Progenitor cell of endocrine pancreas (in vitro differentiated cells): ENCODE measurements at regions not wholly inside any gene's neighbourhood (a gene's known extent, or its start where the extent isn't known, plus 50 kb on each side); places are given as distances from the start of the nearest gene placed in this dataset.

Experiments used
- DNase-seq: peaks from one replicate; pipeline ENCODE4 v3.0.0; 2021; ENCODE audit warnings: low spot score; ENCODE audit not compliant: unreplicated experiment
- H3K27ac Mint-ChIP-seq: 2 replicates; pipeline ENCODE4 v1.8.0; 2021; ENCODE audit warnings: mild to moderate bottlenecking, moderate library complexity, mixed read lengths
- H3K27me3 Mint-ChIP-seq: 2 replicates; pipeline ENCODE4 v1.8.0; 2021; ENCODE audit warnings: mixed read lengths
- H3K36me3 Mint-ChIP-seq: 2 replicates; pipeline ENCODE4 v1.8.0; 2022; ENCODE audit warnings: mixed read lengths; ENCODE audit not compliant: insufficient read depth
- H3K4me1 Mint-ChIP-seq: 2 replicates; pipeline ENCODE4 v1.8.0; 2021; ENCODE audit warnings: low read depth, mixed read lengths
- H3K4me3 Mint-ChIP-seq: 2 replicates; pipeline ENCODE4 v1.8.0; 2021; ENCODE audit warnings: low read depth, mild to moderate bottlenecking, moderate library complexity, mixed read lengths
- H3K9me3 Mint-ChIP-seq: 2 replicates; pipeline ENCODE4 v1.8.0; 2021; ENCODE audit warnings: low read depth, mixed read lengths
- CTCF ChIP-seq: fragments of 200-600 bp; sonication (generic); IDR thresholded peaks from one replicate; pipeline ENCODE4 v1.5.0; 2021; ENCODE audit warnings: antibody characterized with exemption, mild to moderate bottlenecking; ENCODE audit not compliant: unreplicated experiment

- Mint-ChIP-seq H3K4me3 (no peak overlapping the region), H3K27me3 (no peaks in the 10 kb centered on the region), H3K36me3 (no peaks in the 10 kb centered on the region), H3K9me3 (no peaks in the 10 kb centered on the region), H3K27ac (peak overlapping the region; percentile 53), H3K4me1 (peaks cover 9% of the 10 kb centered on the region)
- DNase-seq = no peak
- TF ChIP-seq CTCF = no peak
Observed at GRCh38 chr12:58455136-58455535, 465.2 kb downstream of the LRIG3 start.

- no peak for TF ChIP-seq CTCF
- H3K4me3 Mint-ChIP-seq = no peak overlapping the region
- no peaks in the 10 kb centered on the region for H3K36me3 Mint-ChIP-seq
- no peaks in the 10 kb centered on the region for H3K27me3 Mint-ChIP-seq
- no peak overlapping the region for H3K27ac Mint-ChIP-seq
- H3K4me1 Mint-ChIP-seq = peaks cover 11% of the 10 kb centered on the region
- no peak for DNase-seq
- no peaks in the 10 kb centered on the region for H3K9me3 Mint-ChIP-seq
Observed at GRCh38 chr12:58458102-58458501, 462.2 kb downstream of the LRIG3 start.

- peaks cover 11% of the 10 kb centered on the region for H3K4me1 Mint-ChIP-seq
- DNase-seq = no peak
- no peaks in the 10 kb centered on the region for H3K9me3 Mint-ChIP-seq
- H3K27me3 Mint-ChIP-seq = no peaks in the 10 kb centered on the region
- no peaks in the 10 kb centered on the region for H3K36me3 Mint-ChIP-seq
- H3K4me3 Mint-ChIP-seq = no peak overlapping the region
- no peak overlapping the region for H3K27ac Mint-ChIP-seq
- TF ChIP-seq CTCF = no peak
Observed at GRCh38 chr12:58459191-58459590, 461.1 kb downstream of the LRIG3 start.

DNA sequence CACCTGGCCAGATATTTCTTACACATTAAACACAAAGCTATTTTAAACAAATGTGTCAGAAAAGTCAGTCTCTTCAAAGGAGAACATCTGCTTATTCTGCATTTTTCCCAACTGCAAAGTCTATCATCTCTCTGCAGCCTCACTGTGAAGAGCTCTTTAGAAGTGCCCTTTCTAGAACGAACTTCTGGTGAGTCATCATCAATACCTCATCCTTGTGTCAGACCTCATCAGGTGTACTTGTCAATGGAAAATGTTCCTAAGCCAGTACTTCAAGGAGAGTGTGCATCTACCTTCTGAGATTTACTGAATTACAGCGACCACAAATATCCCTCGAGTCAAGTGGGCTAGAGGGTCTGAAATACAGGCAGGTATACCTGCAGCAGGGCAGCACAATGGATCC is 457.3 kb downstream of the LRIG3 start:
- Mint-ChIP-seq H3K9me3 (peaks cover 12% of the 10 kb centered on the region), H3K4me3 (no peak overlapping the region), H3K27ac (no peak overlapping the region), H3K36me3 (peaks cover 3% of the 10 kb centered on the region), H3K4me1 (peaks cover 7% of the 10 kb centered on the region), H3K27me3 (no peaks in the 10 kb centered on the region)
- DNase-seq = no peak
- TF ChIP-seq CTCF = no peak

DNA sequence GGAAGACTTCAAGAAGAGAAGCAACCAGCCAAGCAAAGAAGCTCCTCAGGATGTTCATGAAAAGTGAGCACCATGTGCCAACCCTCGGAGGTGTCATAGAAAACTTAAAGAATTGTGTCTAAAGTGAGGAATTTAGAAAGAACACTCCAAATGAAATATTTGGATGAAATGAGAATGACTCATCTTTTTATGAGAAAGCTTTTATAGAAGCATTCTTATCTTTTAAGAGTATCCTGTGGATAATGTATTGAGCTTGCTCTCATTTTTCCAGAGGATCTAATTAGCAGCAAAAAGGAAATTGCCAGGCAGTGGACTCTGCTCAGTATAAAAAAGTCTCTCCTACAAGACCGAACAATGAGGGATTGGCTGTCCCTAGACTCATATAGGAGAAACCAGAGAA is 454.9 kb downstream of the LRIG3 start:
- Mint-ChIP-seq H3K9me3 (peaks cover 16% of the 10 kb centered on the region), H3K27ac (no peak overlapping the region), H3K36me3 (peaks cover 5% of the 10 kb centered on the region), H3K27me3 (no peaks in the 10 kb centered on the region), H3K4me1 (peaks cover 12% of the 10 kb centered on the region), H3K4me3 (no peak overlapping the region)
- no peak for DNase-seq
- TF ChIP-seq CTCF = no peak
